Endothelial cell of umbilical vein (primary cell): ENCODE measurements at regions not wholly inside any gene's neighbourhood (a gene's known extent, or its start where the extent isn't known, plus 50 kb on each side); places are given as distances from the start of the nearest gene placed in this dataset.

ENCODE experiments used
- BruUV-seq: library from RNA; stranded (reverse); fragments of 400-500 nt; replicated peaks from 2 replicates; lab custom pipeline; 2021; lab: Mats Ljungman, UMichigan
- CTCF ChIA-PET: fragments of 300-600, 350-600 bp; sonication (Branson Sonifier 250); formaldehyde crosslinking; loops from one replicate; lab custom pipeline; 2021; ENCODE audit warnings: antibody characterized with exemption, inconsistent platforms; lab: Charles Lee
- POLR2A ChIA-PET: fragments of 300-600, 350-600 bp; sonication (Branson Sonifier 250); formaldehyde crosslinking; loops from one replicate; lab custom pipeline; 2021; ENCODE audit warnings: antibody characterized with exemption, inconsistent platforms; lab: Charles Lee
- DNase-seq: peaks from one replicate; pipeline ENCODE4 v3.0.0-alpha.2; 2011; ENCODE audit warnings: low read depth, low spot score
- FAIRE-seq: peaks from 2 replicates; lab custom pipeline; 2011; peaks lifted over from hg19 to GRCh38; lab: Jason Lieb, UNC
- H2AFZ ChIP-seq: 2 replicates; pipeline ENCODE4 v1.6.0; 2012; ENCODE audit warnings: low read depth, low read length, control low read depth, inconsistent platforms
- H3K27ac ChIP-seq: 2 replicates; pipeline ENCODE4 v1.5.1; 2011; ENCODE audit warnings: low read depth, mild to moderate bottlenecking, control low read depth, low read length, moderate library complexity; ENCODE audit not compliant: insufficient read depth
- H3K27me3 ChIP-seq, 2 experiments: 2 replicates each; pipeline versions ENCODE4 v1.6.0 to v1.6.1; 2011; ENCODE audit warnings: low read length in 2 of 2, mixed read lengths in 1 of 2; ENCODE audit not compliant: control insufficient read depth in 2 of 2, insufficient read depth in 2 of 2
- H3K36me3 ChIP-seq, 2 experiments: 2 replicates in 1 of 2; 3 replicates in 1 of 2; pipeline ENCODE4 v1.5.1; 2011; ENCODE audit warnings: low read length in 2 of 2, mild to moderate bottlenecking in 1 of 2, moderate library complexity in 1 of 2; ENCODE audit not compliant: control insufficient read depth in 2 of 2, insufficient read depth in 2 of 2; ENCODE audit errors: extremely low read depth in 1 of 2
- H3K4me1 ChIP-seq: 3 replicates; pipeline ENCODE4 v1.5.1; 2011; ENCODE audit warnings: mild to moderate bottlenecking, low read length; ENCODE audit not compliant: control insufficient read depth, insufficient read depth; ENCODE audit errors: extremely low read depth
- H3K4me2 ChIP-seq: 2 replicates; pipeline ENCODE4 v1.6.1; 2011; ENCODE audit warnings: low read length, control low read depth, mixed read lengths; ENCODE audit not compliant: insufficient read depth
- H3K4me3 ChIP-seq, 3 experiments: fragments of 200-600 bp in 1 of 3; sonication (generic), shearing (Covaris generic) in 1 of 3; replicated peaks in 1 of 3; 2 replicates each; pipeline ENCODE4 v1.5.1; 2011 to 2016; ENCODE audit warnings: control low read depth in 3 of 3, low read length in 3 of 3, mild to moderate bottlenecking in 2 of 3, inconsistent platforms in 1 of 3, low read depth in 1 of 3, moderate library complexity in 1 of 3; ENCODE audit not compliant: insufficient read depth in 1 of 3
- H3K79me2 ChIP-seq: 2 replicates; pipeline ENCODE4 v1.6.0; 2012; ENCODE audit warnings: low read length, inconsistent platforms; ENCODE audit not compliant: control insufficient read depth, insufficient read depth
- H3K9ac ChIP-seq: replicated peaks from 2 replicates; pipeline ENCODE3; 2011; ENCODE audit warnings: low read length, control low read depth; ENCODE audit not compliant: insufficient read depth; ENCODE audit errors: extremely low read depth
- H3K9me1 ChIP-seq: replicated peaks from 3 replicates; pipeline ENCODE4 v1.6.0; 2011; ENCODE audit warnings: mild to moderate bottlenecking, low read length; ENCODE audit not compliant: control insufficient read depth, insufficient read depth; ENCODE audit errors: extremely low read depth
- H3K9me3 ChIP-seq: replicated peaks from 2 replicates; pipeline ENCODE4 v1.5.1; 2012; ENCODE audit warnings: low read length, inconsistent platforms; ENCODE audit not compliant: control insufficient read depth, insufficient read depth
- H4K20me1 ChIP-seq: replicated peaks from 2 replicates; pipeline ENCODE3; 2011; ENCODE audit warnings: mild to moderate bottlenecking, low read length; ENCODE audit not compliant: control insufficient read depth, insufficient read depth; ENCODE audit errors: extremely low read depth
- EZH2 ChIP-seq: IDR thresholded peaks from 2 replicates; pipeline ENCODE4 v1.6.1; 2012; ENCODE audit warnings: borderline replicate concordance, low read depth, mild to moderate bottlenecking, moderate library complexity, low read length, inconsistent platforms; ENCODE audit not compliant: severe bottlenecking
- FOS ChIP-seq: IDR thresholded peaks from 2 replicates; pipeline ENCODE4 v1.6.1; 2011; ENCODE audit warnings: mild to moderate bottlenecking, low read length, moderate library complexity, borderline replicate concordance; ENCODE audit not compliant: insufficient read depth
- GATA2 ChIP-seq: IDR thresholded peaks from 2 replicates; pipeline ENCODE4 v1.7.0; 2011; ENCODE audit warnings: low read depth, mild to moderate bottlenecking, moderate library complexity, mixed read lengths, low read length; ENCODE audit not compliant: insufficient read length, insufficient read depth
- JUN ChIP-seq: IDR thresholded peaks from 2 replicates; pipeline ENCODE4 v1.6.1; 2011; ENCODE audit warnings: borderline replicate concordance, low read depth; ENCODE audit not compliant: insufficient read length, insufficient read depth
- MYC ChIP-seq: IDR thresholded peaks from one replicate; pipeline ENCODE4 v1.6.1; 2011; ENCODE audit warnings: mild to moderate bottlenecking, low read depth, low read length
- POLR2A ChIP-seq: IDR thresholded peaks from 2 replicates; pipeline ENCODE4 v1.6.1; 2012; ENCODE audit warnings: low read depth, mild to moderate bottlenecking, control low read depth, low read length
- POLR2AphosphoS5 ChIP-seq: IDR thresholded peaks from 2 replicates; pipeline ENCODE4 v1.6.1; 2012; ENCODE audit warnings: low read depth, mild to moderate bottlenecking, control low read depth, low read length, moderate library complexity; ENCODE audit not compliant: insufficient read depth
- dilution Hi-C: fragments of 300-500 bp; cut with MboI; formaldehyde crosslinking; loops from one replicate; pipeline ENCODE4 v1.15.0; 2019; ENCODE audit warnings: low sequenced_read_pairs; ENCODE audit not compliant: extremely low pct_ligation_motif_present
- intact Hi-C: fragments of 100-400 bp; cut with micrococcal nuclease; formaldehyde crosslinking; loops from one replicate; pipeline ENCODE4 v1.10.0; 2022
- TF ChIP-seq, protein P1 (sequence below), 2 donors: IDR thresholded peaks; 1 replicate in 1 of 2; 2 replicates in 1 of 2; pipeline ENCODE4 v1.5.1; 2011; ENCODE audit warnings: low read length in 2 of 2, mild to moderate bottlenecking in 2 of 2, moderate library complexity in 2 of 2, control low read depth in 1 of 2, inconsistent platforms in 1 of 2, low read depth in 1 of 2; ENCODE audit not compliant: insufficient read depth in 1 of 2; ENCODE audit errors: extremely low read depth in 1 of 2
- TF ChIP-seq, protein P2 (sequence below): IDR thresholded peaks from 2 replicates; pipeline ENCODE4 v1.6.1; 2011; ENCODE audit not compliant: insufficient read depth, insufficient read length

DNA sequence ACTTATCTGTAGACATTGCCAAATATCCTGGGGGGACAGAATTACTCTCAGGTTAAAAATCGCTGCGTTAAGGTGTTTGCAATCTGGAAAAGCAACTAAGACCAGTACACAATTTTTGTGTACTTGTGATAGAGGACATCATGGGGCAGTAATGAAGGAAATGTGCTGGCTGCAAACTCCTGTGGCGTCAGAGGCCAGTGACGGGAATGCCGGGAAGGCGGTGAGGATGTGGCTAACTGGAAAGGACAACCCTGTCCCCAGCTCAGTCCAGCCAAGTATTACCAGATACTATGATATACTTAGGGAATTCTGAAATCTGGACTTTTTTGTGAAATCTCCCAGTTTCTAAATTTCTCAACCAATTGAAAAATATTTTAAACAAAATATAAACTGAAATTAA lies 103.1 kb upstream of the NANOS1 start:
- Histone ChIP-seq H3K27me3 (peaks cover 15 to 24% of the 10 kb centered on the region in 2 experiments), H3K4me2 (no peak overlapping the region), H3K9ac (no peak overlapping the region), H3K9me3 (no peaks in the 10 kb centered on the region), H2AFZ (no peak overlapping the region), H3K27ac (no peak overlapping the region), H3K4me3 (no peak overlapping the region), H3K9me1 (no peaks in the 10 kb centered on the region), H4K20me1 (no peaks in the 10 kb centered on the region), H3K79me2 (no peaks in the 10 kb centered on the region), H3K36me3 (no peaks in the 10 kb centered on the region), H3K4me1 (no peaks in the 10 kb centered on the region)
- TF ChIP-seq, protein P1, sequence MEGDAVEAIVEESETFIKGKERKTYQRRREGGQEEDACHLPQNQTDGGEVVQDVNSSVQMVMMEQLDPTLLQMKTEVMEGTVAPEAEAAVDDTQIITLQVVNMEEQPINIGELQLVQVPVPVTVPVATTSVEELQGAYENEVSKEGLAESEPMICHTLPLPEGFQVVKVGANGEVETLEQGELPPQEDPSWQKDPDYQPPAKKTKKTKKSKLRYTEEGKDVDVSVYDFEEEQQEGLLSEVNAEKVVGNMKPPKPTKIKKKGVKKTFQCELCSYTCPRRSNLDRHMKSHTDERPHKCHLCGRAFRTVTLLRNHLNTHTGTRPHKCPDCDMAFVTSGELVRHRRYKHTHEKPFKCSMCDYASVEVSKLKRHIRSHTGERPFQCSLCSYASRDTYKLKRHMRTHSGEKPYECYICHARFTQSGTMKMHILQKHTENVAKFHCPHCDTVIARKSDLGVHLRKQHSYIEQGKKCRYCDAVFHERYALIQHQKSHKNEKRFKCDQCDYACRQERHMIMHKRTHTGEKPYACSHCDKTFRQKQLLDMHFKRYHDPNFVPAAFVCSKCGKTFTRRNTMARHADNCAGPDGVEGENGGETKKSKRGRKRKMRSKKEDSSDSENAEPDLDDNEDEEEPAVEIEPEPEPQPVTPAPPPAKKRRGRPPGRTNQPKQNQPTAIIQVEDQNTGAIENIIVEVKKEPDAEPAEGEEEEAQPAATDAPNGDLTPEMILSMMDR (IDR thresholded peaks at IDR 0.05; ENCODE audit: extremely low read depth in 1 of 2, insufficient read depth in 1 of 2, low read depth in 1 of 2, low read length in 2 of 2): no peak
- ChIA-PET CTCF (no interaction called here), POLR2A (no interaction called here)
- no TSS peak for BruUV-seq
- FAIRE-seq: no peak
- dilution Hi-C loops: no loop called here
- intact Hi-C loops: no loop called here
- DNase-seq: no peak

DNA sequence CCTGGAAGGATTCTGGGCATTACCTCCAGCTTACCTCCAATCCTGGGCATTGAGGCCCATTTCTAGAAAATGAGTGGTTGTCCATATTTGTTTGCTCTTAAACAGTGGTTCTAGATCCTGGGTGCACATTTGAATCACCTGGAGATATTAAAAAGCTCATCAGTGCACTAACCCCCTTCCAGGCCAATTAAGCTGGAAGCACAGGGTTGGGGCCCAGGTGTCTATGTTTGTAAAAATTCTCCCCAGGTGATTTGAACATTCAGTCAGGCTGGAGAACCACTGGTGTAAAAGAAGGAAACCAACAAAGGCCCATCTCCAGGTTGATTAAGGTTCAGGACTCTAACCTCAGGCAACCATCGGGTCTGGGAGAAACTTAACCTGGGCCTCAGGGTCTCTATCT lies 102.6 kb upstream of the NANOS1 start:
- dilution Hi-C loops (no loop called here), intact Hi-C loops (no loop called here)
- Histone ChIP-seq H2AFZ (no peak overlapping the region), H3K9ac (no peak overlapping the region), H3K27me3 (peaks cover 12 to 19% of the 10 kb centered on the region in 2 experiments), H3K9me3 (no peaks in the 10 kb centered on the region), H3K4me2 (no peak overlapping the region), H4K20me1 (no peaks in the 10 kb centered on the region), H3K27ac (no peak overlapping the region), H3K4me1 (no peaks in the 10 kb centered on the region), H3K36me3 (no peaks in the 10 kb centered on the region), H3K9me1 (no peaks in the 10 kb centered on the region), H3K4me3 (no peak overlapping the region), H3K79me2 (no peaks in the 10 kb centered on the region)
- DNase-seq: no peak
- FAIRE-seq: no peak
- ChIA-PET CTCF (no interaction called here), POLR2A (no interaction called here)
- TF ChIP-seq GATA2: no peak
- no peak for TF ChIP-seq POLR2A
- no peak for TF ChIP-seq FOS
- TF ChIP-seq EZH2: no peak
- TF ChIP-seq, protein P1 (IDR thresholded peaks at IDR 0.05; ENCODE audit: extremely low read depth in 1 of 2, insufficient read depth in 1 of 2, low read depth in 1 of 2, low read length in 2 of 2): no peak
- TF ChIP-seq, protein P2, sequence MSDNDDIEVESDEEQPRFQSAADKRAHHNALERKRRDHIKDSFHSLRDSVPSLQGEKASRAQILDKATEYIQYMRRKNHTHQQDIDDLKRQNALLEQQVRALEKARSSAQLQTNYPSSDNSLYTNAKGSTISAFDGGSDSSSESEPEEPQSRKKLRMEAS: no peak
- no peak for TF ChIP-seq JUN
- no peak for TF ChIP-seq MYC
- TF ChIP-seq POLR2AphosphoS5: no peak
- BruUV-seq: no TSS peak
